Stimulated activated CD4-positive, alpha-beta T cell treated with anti-CD3 and anti-CD28 coated beads, Interleukin-12 subunit alpha, Interleukin-12 subunit beta, amount 100 ng/mL, for 48 hours (primary cell): ENCODE measurements at regions not wholly inside any gene's neighbourhood (a gene's known extent, or its start where the extent isn't known, plus 50 kb on each side); places are given as distances from the start of the nearest gene placed in this dataset.

Experiments used
- DNase-seq, 3 donors: peaks; one replicate each; pipeline ENCODE4 v3.0.0-alpha.2; 2020; ENCODE audit warnings: low read depth in 2 of 3, low spot score in 1 of 3

GRCh38 chr22:47251911-47252310, 489.5 kb downstream of the TBC1D22A start:
- DNase-seq, result no peak

GRCh38 chr22:47250995-47251765, 488.7 kb downstream of the TBC1D22A start:
- DNase-seq, result no peak

- DNase-seq, result no peak
These were observed 487.0 kb downstream of the TBC1D22A start for GRCh38 chr22:47249370-47249928.

- no peak for DNase-seq
These were observed 486.5 kb downstream of the TBC1D22A start for GRCh38 chr22:47248925-47249324.

- DNase-seq, result no peak
These were observed 485.3 kb downstream of the TBC1D22A start for GRCh38 chr22:47247579-47248240.

- DNase-seq, result no peak
These were observed 483.3 kb downstream of the TBC1D22A start for GRCh38 chr22:47245786-47246185.

- no peak for DNase-seq
These were observed 482.8 kb downstream of the TBC1D22A start for GRCh38 chr22:47245286-47245685.

- DNase-seq, result no peak
These were observed 477.7 kb downstream of the TBC1D22A start for GRCh38 chr22:47240116-47240515.

- no peak for DNase-seq
These were observed 477.0 kb downstream of the TBC1D22A start for GRCh38 chr22:47239474-47239860.

GRCh38 chr22:47238690-47239473, 476.4 kb downstream of the TBC1D22A start:
- DNase-seq, result no peak

- DNase-seq, result no peak
These were observed 475.5 kb downstream of the TBC1D22A start for GRCh38 chr22:47237890-47238480.

- no peak for DNase-seq
These were observed 474.3 kb downstream of the TBC1D22A start for GRCh38 chr22:47236718-47237117.

GRCh38 chr22:47236161-47236560, 473.7 kb downstream of the TBC1D22A start:
- no peak for DNase-seq

- no peak for DNase-seq
These were observed 471.1 kb downstream of the TBC1D22A start for GRCh38 chr22:47233316-47234243.

GRCh38 chr22:47232753-47233152, 470.3 kb downstream of the TBC1D22A start:
- no peak for DNase-seq

GRCh38 chr22:47232197-47232596, 469.7 kb downstream of the TBC1D22A start:
- no peak for DNase-seq

- no peak for DNase-seq
These were observed 469.3 kb downstream of the TBC1D22A start for GRCh38 chr22:47231759-47232158.

GRCh38 chr22:47230741-47231140, 468.3 kb downstream of the TBC1D22A start:
- DNase-seq, result no peak

GRCh38 chr22:47230251-47230650, 467.8 kb downstream of the TBC1D22A start:
- no peak for DNase-seq

- no peak for DNase-seq
These were observed 466.3 kb downstream of the TBC1D22A start for GRCh38 chr22:47228767-47229166.
